H9 (cell line): ENCODE measurements at regions not wholly inside any gene's neighbourhood (a gene's known extent, or its start where the extent isn't known, plus 50 kb on each side); places are given as distances from the start of the nearest gene placed in this dataset.
A peak's percentile ranks its signal among the peaks of the same experiment; 100 is the strongest.

ENCODE experiments used
- DNase-seq: peaks from one replicate; pipeline ENCODE4 v3.0.0-alpha.2; 2017
- H2AFZ ChIP-seq: one replicate; pipeline ENCODE4 v1.6.1; 2013; ENCODE audit warnings: mild to moderate bottlenecking, low read length, control low read depth, moderate library complexity
- H2AK5ac ChIP-seq: 2 replicates; pipeline ENCODE4 v1.6.1; 2013; ENCODE audit warnings: low read length, control low read depth, mixed read lengths; ENCODE audit not compliant: insufficient read length
- H2BK120ac ChIP-seq: one replicate; pipeline ENCODE4 v1.6.1; 2013; ENCODE audit warnings: low read depth, mild to moderate bottlenecking, low read length, control low read depth, inconsistent platforms; ENCODE audit not compliant: poor library complexity, severe bottlenecking
- H2BK12ac ChIP-seq: 2 replicates; pipeline ENCODE4 v1.6.1; 2013; ENCODE audit warnings: low read length, control low read depth, mixed read lengths, low read depth; ENCODE audit not compliant: insufficient read length
- H2BK15ac ChIP-seq: 2 replicates; pipeline ENCODE4 v1.6.1; 2013; ENCODE audit warnings: low read depth, low read length, control low read depth
- H2BK20ac ChIP-seq: one replicate; pipeline ENCODE4 v1.6.1; 2013; ENCODE audit warnings: low read depth, mild to moderate bottlenecking, low read length, control low read depth, inconsistent platforms; ENCODE audit not compliant: poor library complexity, severe bottlenecking
- H2BK5ac ChIP-seq: 2 replicates; pipeline ENCODE4 v1.6.1; 2013; ENCODE audit warnings: low read length, control low read depth, mixed read lengths; ENCODE audit not compliant: insufficient read length
- H3K14ac ChIP-seq: 2 replicates; pipeline ENCODE4 v1.6.1; 2013; ENCODE audit warnings: low read length, control low read depth; ENCODE audit not compliant: insufficient read depth
- H3K18ac ChIP-seq: 2 replicates; pipeline ENCODE4 v1.6.1; 2013; ENCODE audit warnings: low read depth, mild to moderate bottlenecking, mixed read lengths, low read length, control low read depth; ENCODE audit not compliant: insufficient read length
- H3K23ac ChIP-seq: 2 replicates; pipeline ENCODE4 v1.6.1; 2013; ENCODE audit warnings: low read length, control low read depth, mixed read lengths, low read depth; ENCODE audit not compliant: insufficient read length
- H3K23me2 ChIP-seq: 2 replicates; pipeline ENCODE4 v1.6.1; 2013; ENCODE audit warnings: low read depth, mild to moderate bottlenecking, mixed read lengths, low read length, control low read depth; ENCODE audit not compliant: insufficient read length, poor library complexity, severe bottlenecking
- H3K27ac ChIP-seq: 2 replicates; pipeline ENCODE4 v1.5.1; 2013; ENCODE audit warnings: low read length, control low read depth, mixed read lengths, low read depth; ENCODE audit not compliant: insufficient read length
- H3K27me3 ChIP-seq: 2 replicates; pipeline ENCODE4 v1.6.1; 2013; ENCODE audit warnings: low read length, control low read depth, inconsistent platforms; ENCODE audit not compliant: insufficient read depth
- H3K4ac ChIP-seq: 2 replicates; pipeline ENCODE4 v1.6.1; 2013; ENCODE audit warnings: low read depth, mild to moderate bottlenecking, control low read depth, inconsistent platforms, low read length, moderate library complexity
- H3K4me1 ChIP-seq: 2 replicates; pipeline ENCODE4 v1.6.1; 2013; ENCODE audit warnings: low read length, control low read depth, inconsistent platforms; ENCODE audit not compliant: insufficient read depth
- H3K4me2 ChIP-seq: 2 replicates; pipeline ENCODE4 v1.6.1; 2013; ENCODE audit warnings: low read length, control low read depth, mixed read lengths; ENCODE audit not compliant: insufficient read length, insufficient read depth
- H3K56ac ChIP-seq: 2 replicates; pipeline ENCODE4 v1.6.1; 2013; ENCODE audit warnings: low read depth, mild to moderate bottlenecking, mixed read lengths, low read length, control low read depth; ENCODE audit not compliant: insufficient read length
- H3K79me1 ChIP-seq: 2 replicates; pipeline ENCODE4 v1.6.1; 2013; ENCODE audit warnings: low read depth, mild to moderate bottlenecking, moderate library complexity, low read length, control low read depth, inconsistent platforms; ENCODE audit not compliant: insufficient read depth, poor library complexity, severe bottlenecking
- H3K79me2 ChIP-seq: 2 replicates; pipeline ENCODE4 v1.6.1; 2013; ENCODE audit warnings: low read length, control low read depth, inconsistent platforms; ENCODE audit not compliant: insufficient read depth
- H3K9ac ChIP-seq: 2 replicates; pipeline ENCODE4 v1.6.1; 2013; ENCODE audit warnings: low read length, control low read depth, mixed read lengths; ENCODE audit not compliant: insufficient read length; ENCODE audit errors: extremely low read depth
- H3K9me3 ChIP-seq: one replicate; pipeline ENCODE4 v1.6.1; 2013; ENCODE audit warnings: low read depth, low read length, inconsistent platforms; ENCODE audit not compliant: control insufficient read depth
- H3T11ph ChIP-seq: one replicate; pipeline ENCODE4 v1.6.1; 2013; ENCODE audit warnings: mild to moderate bottlenecking, low read length, control low read depth, inconsistent platforms
- H4K20me1 ChIP-seq: one replicate; pipeline ENCODE4 v1.6.1; 2013; ENCODE audit not compliant: control insufficient read depth, insufficient read length, insufficient read depth
- H4K5ac ChIP-seq: 2 replicates; pipeline ENCODE4 v1.6.1; 2013; ENCODE audit warnings: low read depth, mild to moderate bottlenecking, mixed read lengths, low read length, control low read depth; ENCODE audit not compliant: insufficient read length
- H4K8ac ChIP-seq: replicated peaks from 2 replicates; pipeline ENCODE4 v1.6.1; 2013; ENCODE audit warnings: low read length, control low read depth, mixed read lengths, low read depth; ENCODE audit not compliant: insufficient read length
- H4K91ac ChIP-seq: 2 replicates; pipeline ENCODE4 v1.6.1; 2013; ENCODE audit warnings: low read depth, mild to moderate bottlenecking, moderate library complexity, mixed read lengths, low read length, control low read depth; ENCODE audit not compliant: insufficient read length
- H3K27ac Mint-ChIP-seq, 3 experiments: 2 replicates in 2 of 3; 3 replicates in 1 of 3; pipeline ENCODE4 v1.8.0; 2020 to 2021; ENCODE audit warnings: mixed read lengths in 3 of 3, mild to moderate bottlenecking in 1 of 3, moderate library complexity in 1 of 3
- H3K27me3 Mint-ChIP-seq: 2 replicates; pipeline ENCODE4 v1.8.0; 2021; ENCODE audit warnings: low read depth, mild to moderate bottlenecking, moderate library complexity, mixed read lengths
- H3K36me3 Mint-ChIP-seq, 3 experiments: 2 replicates in 2 of 3; 3 replicates in 1 of 3; pipeline ENCODE4 v1.8.0; 2020 to 2021; ENCODE audit warnings: low read depth in 3 of 3, mixed read lengths in 3 of 3; ENCODE audit not compliant: insufficient read depth in 1 of 3
- H3K4me1 Mint-ChIP-seq, 2 experiments: 2 replicates each; pipeline ENCODE4 v1.8.0; 2020; ENCODE audit warnings: mixed read lengths in 2 of 2
- H3K4me3 Mint-ChIP-seq, 2 experiments: 2 replicates in 1 of 2; 3 replicates in 1 of 2; pipeline ENCODE4 v1.8.0; 2020 to 2021; ENCODE audit warnings: mild to moderate bottlenecking in 2 of 2, mixed read lengths in 2 of 2, moderate library complexity in 1 of 2
- H3K9me3 Mint-ChIP-seq, 2 experiments: 2 replicates in 1 of 2; 3 replicates in 1 of 2; pipeline ENCODE4 v1.8.0; 2020; ENCODE audit warnings: mild to moderate bottlenecking in 2 of 2, mixed read lengths in 2 of 2, moderate library complexity in 1 of 2
- WGBS: extraction: QIAGEN DNeasy Blood & Tissue Kit; methylation state at CpG from one replicate; pipeline ENCODE4 v1.1.7; 2013; ENCODE audit warnings: missing lambda C conversion rate, low lambda C conversion rate, mixed read lengths; ENCODE audit not compliant: insufficient read length; ENCODE audit errors: extremely low coverage; 5-methylcytosine and 5-hydroxymethylcytosine counted together
- TF ChIP-seq, protein P1 (sequence below): fragments of 200-600 bp; sonication (generic); conservative IDR thresholded peaks from 3 replicates; pipeline ENCODE4 v1.8.0; 2021; ENCODE audit warnings: antibody characterized with exemption, mild to moderate bottlenecking

DNA sequence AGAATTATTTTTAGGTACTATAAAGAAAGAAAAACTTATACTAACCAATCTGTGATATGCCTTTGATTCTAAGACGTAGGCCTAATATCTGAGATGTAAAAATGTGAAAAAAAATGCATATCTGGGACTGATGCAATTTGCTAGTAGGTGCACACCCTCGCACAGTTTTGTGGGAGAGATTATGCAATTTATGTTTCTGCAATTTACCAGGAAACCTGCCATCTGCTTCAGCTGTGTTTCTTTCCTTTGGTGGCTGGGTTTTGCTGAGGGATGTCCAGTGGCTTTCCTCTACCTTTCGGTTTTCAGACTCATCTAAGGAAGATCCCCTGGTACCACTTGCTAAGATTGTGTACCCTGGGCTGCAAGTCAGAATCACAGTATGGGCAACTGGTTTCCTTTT is 186.9 kb downstream of the ZFP64 start:
- Histone ChIP-seq H2BK15ac (no peak overlapping the region), H3K27me3 (no peaks in the 10 kb centered on the region), H4K5ac (no peak overlapping the region), H3K23me2 (no peaks in the 10 kb centered on the region), H3K56ac (no peak overlapping the region), H4K8ac (no peak overlapping the region), H4K20me1 (no peaks in the 10 kb centered on the region), H4K91ac (no peak overlapping the region), H3T11ph (no peak overlapping the region), H2AK5ac (no peak overlapping the region), H3K9me3 (no peaks in the 10 kb centered on the region), H3K79me2 (no peaks in the 10 kb centered on the region), H2AFZ (no peak overlapping the region), H2BK5ac (no peak overlapping the region), H2BK20ac (no peak overlapping the region), H3K4me1 (peaks cover 8% of the 10 kb centered on the region; the same call in 1 of the 2 replicates), H3K18ac (no peak overlapping the region), H2BK12ac (no peak overlapping the region), H3K79me1 (no peaks in the 10 kb centered on the region), H3K14ac (no peak overlapping the region), H3K4ac (no peak overlapping the region), H2BK120ac (no peak overlapping the region), H3K23ac (no peak overlapping the region), H3K4me2 (no peak overlapping the region), H3K9ac (no peak overlapping the region), H3K27ac (no peak overlapping the region)
- no peak overlapping the region for H3K4me3 Mint-ChIP-seq
- H3K36me3 Mint-ChIP-seq: no peaks in the 10 kb centered on the region
- WGBS: no CpG with 5 or more reads among the region's 3 CpGs
- peak overlapping the region in 2 of 3 experiments; percentile 58 to 65; a peak in 2 of 7 replicates for H3K27ac Mint-ChIP-seq
- H3K4me1 Mint-ChIP-seq: peaks cover 36 to 51% of the 10 kb centered on the region in 2 experiments
- DNase-seq: no peak
- H3K9me3 Mint-ChIP-seq: no peaks in the 10 kb centered on the region
- H3K27me3 Mint-ChIP-seq: no peaks in the 10 kb centered on the region
- TF ChIP-seq, protein P1, sequence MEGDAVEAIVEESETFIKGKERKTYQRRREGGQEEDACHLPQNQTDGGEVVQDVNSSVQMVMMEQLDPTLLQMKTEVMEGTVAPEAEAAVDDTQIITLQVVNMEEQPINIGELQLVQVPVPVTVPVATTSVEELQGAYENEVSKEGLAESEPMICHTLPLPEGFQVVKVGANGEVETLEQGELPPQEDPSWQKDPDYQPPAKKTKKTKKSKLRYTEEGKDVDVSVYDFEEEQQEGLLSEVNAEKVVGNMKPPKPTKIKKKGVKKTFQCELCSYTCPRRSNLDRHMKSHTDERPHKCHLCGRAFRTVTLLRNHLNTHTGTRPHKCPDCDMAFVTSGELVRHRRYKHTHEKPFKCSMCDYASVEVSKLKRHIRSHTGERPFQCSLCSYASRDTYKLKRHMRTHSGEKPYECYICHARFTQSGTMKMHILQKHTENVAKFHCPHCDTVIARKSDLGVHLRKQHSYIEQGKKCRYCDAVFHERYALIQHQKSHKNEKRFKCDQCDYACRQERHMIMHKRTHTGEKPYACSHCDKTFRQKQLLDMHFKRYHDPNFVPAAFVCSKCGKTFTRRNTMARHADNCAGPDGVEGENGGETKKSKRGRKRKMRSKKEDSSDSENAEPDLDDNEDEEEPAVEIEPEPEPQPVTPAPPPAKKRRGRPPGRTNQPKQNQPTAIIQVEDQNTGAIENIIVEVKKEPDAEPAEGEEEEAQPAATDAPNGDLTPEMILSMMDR: no peak
